HG03460 (cell line): ENCODE measurements at regions not wholly inside any gene's neighbourhood (a gene's known extent, or its start where the extent isn't known, plus 50 kb on each side); places are given as distances from the start of the nearest gene placed in this dataset.

Source experiments
- ATAC-seq: cut with Tn5 transposase; IDR thresholded peaks from one replicate; pipeline ENCODE4 v1.9.1; 2021; ENCODE audit not compliant: unreplicated experiment

- no peak for ATAC-seq
These were observed 570.6 kb downstream of the SPRY1 start for GRCh38 chr4:123966990-123967769.

GRCh38 chr4:123972031-123972430 lies 575.4 kb downstream of the SPRY1 start:
- no peak for ATAC-seq

- no peak for ATAC-seq
These were observed 578.0 kb downstream of the SPRY1 start for GRCh38 chr4:123974386-123975149.

- ATAC-seq = no peak
These were observed 579.7 kb downstream of the SPRY1 start for GRCh38 chr4:123976285-123976684.

GRCh38 chr4:123976819-123977218 lies 580.2 kb downstream of the SPRY1 start:
- ATAC-seq = no peak

- no peak for ATAC-seq
These were observed 581.1 kb downstream of the SPRY1 start for GRCh38 chr4:123977641-123978081.

- no peak for ATAC-seq
These were observed 582.0 kb downstream of the SPRY1 start for GRCh38 chr4:123978637-123979036.

- ATAC-seq = no peak
These were observed 584.2 kb downstream of the SPRY1 start for GRCh38 chr4:123980736-123981300.

- ATAC-seq = no peak
These were observed 588.3 kb downstream of the SPRY1 start for GRCh38 chr4:123984886-123985285.

GRCh38 chr4:123986268-123986798 lies 589.7 kb downstream of the SPRY1 start:
- ATAC-seq = no peak

GRCh38 chr4:123987408-123987807 lies 590.8 kb downstream of the SPRY1 start:
- ATAC-seq = no peak

GRCh38 chr4:123990310-123990870 lies 593.8 kb downstream of the SPRY1 start:
- no peak for ATAC-seq

GRCh38 chr4:123994917-123995316 lies 598.3 kb downstream of the SPRY1 start:
- no peak for ATAC-seq

- ATAC-seq = no peak
These were observed 599.3 kb downstream of the SPRY1 start for GRCh38 chr4:123995936-123996335.

GRCh38 chr4:123996718-123997510 lies 600.3 kb downstream of the SPRY1 start:
- ATAC-seq = no peak

- no peak for ATAC-seq
These were observed 601.3 kb downstream of the SPRY1 start for GRCh38 chr4:123997776-123998449.

GRCh38 chr4:124000233-124000632 lies 603.6 kb downstream of the SPRY1 start:
- no peak for ATAC-seq

GRCh38 chr4:124015766-124016165 lies 619.2 kb downstream of the SPRY1 start:
- ATAC-seq = no peak

GRCh38 chr4:124017185-124017785 lies 620.7 kb downstream of the SPRY1 start:
- no peak for ATAC-seq
